ENCODE measurements at regions not wholly inside any gene's neighbourhood (a gene's known extent, or its start where the extent isn't known, plus 50 kb on each side); places are given as distances from the start of the nearest gene placed in this dataset.

GRCh38 chr22:34045311-34045710 lies 125.0 kb upstream of the LARGE1 start:
- CTCF ChIA-PET (ENCODE audit: low intra/inter-chr PET ratio, low total read pairs): no interaction called here

More at GRCh38 chr22:34045311-34045710, 125.0 kb upstream of the LARGE1 start:
- Histone ChIP-seq H2AFZ (ENCODE audit: low read length) (no peak overlapping the region), H3K4me3 (replicated peaks in 1 of 3; ENCODE audit: insufficient read depth in 1 of 3, low read depth in 2 of 3, low read length in 3 of 3) (no peak overlapping the region), H3K4me1 (ENCODE audit: insufficient read depth, low read length) (no peaks in the 10 kb centered on the region), H4K20me1 (ENCODE audit: insufficient read depth, low read length) (0 out of 2 replicates have a peak, but pooled peaks cover 3% of the 10 kb centered on the region), H3K27ac (ENCODE audit: extremely low read length, insufficient read depth, low read length) (no peak overlapping the region), H3K36me3 (replicated peaks in 1 of 2; ENCODE audit: control insufficient read depth in 1 of 2, insufficient read depth in 2 of 2, low read length in 2 of 2) (no peaks in the 10 kb centered on the region), H3K27me3 (ENCODE audit: control insufficient read depth in 1 of 2, insufficient read depth in 2 of 2, low read length in 2 of 2) (no peaks in the 10 kb centered on the region; a peak in 1 of 5 replicates), H3K4me2 (ENCODE audit: low read depth, low read length) (no peak overlapping the region), H3K79me2 (ENCODE audit: insufficient read depth, low read length) (no peaks in the 10 kb centered on the region), H3K9me3 (ENCODE audit: low read length) (no peaks in the 10 kb centered on the region), H3K9ac (ENCODE audit: insufficient read depth, low read depth, low read length) (no peak overlapping the region)
- no peak for ATAC-seq
- POLR2A ChIA-PET: no interaction called here
- intact Hi-C loops (cut with micrococcal nuclease; ENCODE audit: unreplicated experiment) (no loop called here), in situ Hi-C loops (cut with HindIII; ENCODE audit: extremely low pct_ligation_motif_present, low pct_unique_long_range_greater_than_20kb) (no loop called here)
- 5% methylated on average over 4 of the region's 4 CpGs for WGBS (ENCODE audit: low lambda C conversion rate)
- no peak for DNase-seq (ENCODE audit: low spot score)
- TF ChIP-seq NCOA2 (CRISPR knock-in tag; IDR thresholded peaks at IDR 0.05): no peak
- no peak for TF ChIP-seq CC2D1A (CRISPR knock-in tag; IDR thresholded peaks at IDR 0.05)
- no peak for TF ChIP-seq U2AF1 (optimal IDR thresholded peaks at IDR 0.05; ENCODE audit: low read depth, low read length)
- TF ChIP-seq ZNF687 (CRISPR knock-in tag; IDR thresholded peaks at IDR 0.05): no peak
- no peak for FAIRE-seq
- no TSS peak for BruUV-seq (replicated peaks)

Measured in HepG2 (cell line).